Endothelial cell of umbilical vein (primary cell): ENCODE measurements at regions not wholly inside any gene's neighbourhood (a gene's known extent, or its start where the extent isn't known, plus 50 kb on each side); places are given as distances from the start of the nearest gene placed in this dataset.

Experiments
- BruUV-seq: library from RNA; stranded (reverse); fragments of 400-500 nt; replicated peaks from 2 replicates; lab custom pipeline; 2021; lab: Mats Ljungman, UMichigan
- CTCF ChIA-PET: fragments of 300-600, 350-600 bp; sonication (Branson Sonifier 250); formaldehyde crosslinking; loops from one replicate; lab custom pipeline; 2021; ENCODE audit warnings: antibody characterized with exemption, inconsistent platforms; lab: Charles Lee
- POLR2A ChIA-PET: fragments of 300-600, 350-600 bp; sonication (Branson Sonifier 250); formaldehyde crosslinking; loops from one replicate; lab custom pipeline; 2021; ENCODE audit warnings: antibody characterized with exemption, inconsistent platforms; lab: Charles Lee
- DNase-seq: peaks from one replicate; pipeline ENCODE4 v3.0.0-alpha.2; 2011; ENCODE audit warnings: low read depth, low spot score
- FAIRE-seq: peaks from 2 replicates; lab custom pipeline; 2011; peaks lifted over from hg19 to GRCh38; lab: Jason Lieb, UNC
- H2AFZ ChIP-seq: 2 replicates; pipeline ENCODE4 v1.6.0; 2012; ENCODE audit warnings: low read depth, low read length, control low read depth, inconsistent platforms
- H3K27ac ChIP-seq: 2 replicates; pipeline ENCODE4 v1.5.1; 2011; ENCODE audit warnings: low read depth, mild to moderate bottlenecking, control low read depth, low read length, moderate library complexity; ENCODE audit not compliant: insufficient read depth
- H3K27me3 ChIP-seq, 2 experiments: 2 replicates each; pipeline versions ENCODE4 v1.6.0 to v1.6.1; 2011; ENCODE audit warnings: low read length in 2 of 2, mixed read lengths in 1 of 2; ENCODE audit not compliant: control insufficient read depth in 2 of 2, insufficient read depth in 2 of 2
- H3K36me3 ChIP-seq, 2 experiments: 2 replicates in 1 of 2; 3 replicates in 1 of 2; pipeline ENCODE4 v1.5.1; 2011; ENCODE audit warnings: low read length in 2 of 2, mild to moderate bottlenecking in 1 of 2, moderate library complexity in 1 of 2; ENCODE audit not compliant: control insufficient read depth in 2 of 2, insufficient read depth in 2 of 2; ENCODE audit errors: extremely low read depth in 1 of 2
- H3K4me1 ChIP-seq: 3 replicates; pipeline ENCODE4 v1.5.1; 2011; ENCODE audit warnings: mild to moderate bottlenecking, low read length; ENCODE audit not compliant: control insufficient read depth, insufficient read depth; ENCODE audit errors: extremely low read depth
- H3K4me2 ChIP-seq: 2 replicates; pipeline ENCODE4 v1.6.1; 2011; ENCODE audit warnings: low read length, control low read depth, mixed read lengths; ENCODE audit not compliant: insufficient read depth
- H3K4me3 ChIP-seq, 3 experiments: fragments of 200-600 bp in 1 of 3; sonication (generic), shearing (Covaris generic) in 1 of 3; replicated peaks in 1 of 3; 2 replicates each; pipeline ENCODE4 v1.5.1; 2011 to 2016; ENCODE audit warnings: control low read depth in 3 of 3, low read length in 3 of 3, mild to moderate bottlenecking in 2 of 3, inconsistent platforms in 1 of 3, low read depth in 1 of 3, moderate library complexity in 1 of 3; ENCODE audit not compliant: insufficient read depth in 1 of 3
- H3K79me2 ChIP-seq: 2 replicates; pipeline ENCODE4 v1.6.0; 2012; ENCODE audit warnings: low read length, inconsistent platforms; ENCODE audit not compliant: control insufficient read depth, insufficient read depth
- H3K9ac ChIP-seq: replicated peaks from 2 replicates; pipeline ENCODE3; 2011; ENCODE audit warnings: low read length, control low read depth; ENCODE audit not compliant: insufficient read depth; ENCODE audit errors: extremely low read depth
- H3K9me1 ChIP-seq: replicated peaks from 3 replicates; pipeline ENCODE4 v1.6.0; 2011; ENCODE audit warnings: mild to moderate bottlenecking, low read length; ENCODE audit not compliant: control insufficient read depth, insufficient read depth; ENCODE audit errors: extremely low read depth
- H3K9me3 ChIP-seq: replicated peaks from 2 replicates; pipeline ENCODE4 v1.5.1; 2012; ENCODE audit warnings: low read length, inconsistent platforms; ENCODE audit not compliant: control insufficient read depth, insufficient read depth
- H4K20me1 ChIP-seq: replicated peaks from 2 replicates; pipeline ENCODE3; 2011; ENCODE audit warnings: mild to moderate bottlenecking, low read length; ENCODE audit not compliant: control insufficient read depth, insufficient read depth; ENCODE audit errors: extremely low read depth
- EZH2 ChIP-seq: IDR thresholded peaks from 2 replicates; pipeline ENCODE4 v1.6.1; 2012; ENCODE audit warnings: borderline replicate concordance, low read depth, mild to moderate bottlenecking, moderate library complexity, low read length, inconsistent platforms; ENCODE audit not compliant: severe bottlenecking
- dilution Hi-C: fragments of 300-500 bp; cut with MboI; formaldehyde crosslinking; loops from one replicate; pipeline ENCODE4 v1.15.0; 2019; ENCODE audit warnings: low sequenced_read_pairs; ENCODE audit not compliant: extremely low pct_ligation_motif_present
- intact Hi-C: fragments of 100-400 bp; cut with micrococcal nuclease; formaldehyde crosslinking; loops from one replicate; pipeline ENCODE4 v1.10.0; 2022
- TF ChIP-seq, protein P1 (sequence below), 2 donors: IDR thresholded peaks; 1 replicate in 1 of 2; 2 replicates in 1 of 2; pipeline ENCODE4 v1.5.1; 2011; ENCODE audit warnings: low read length in 2 of 2, mild to moderate bottlenecking in 2 of 2, moderate library complexity in 2 of 2, control low read depth in 1 of 2, inconsistent platforms in 1 of 2, low read depth in 1 of 2; ENCODE audit not compliant: insufficient read depth in 1 of 2; ENCODE audit errors: extremely low read depth in 1 of 2

DNA sequence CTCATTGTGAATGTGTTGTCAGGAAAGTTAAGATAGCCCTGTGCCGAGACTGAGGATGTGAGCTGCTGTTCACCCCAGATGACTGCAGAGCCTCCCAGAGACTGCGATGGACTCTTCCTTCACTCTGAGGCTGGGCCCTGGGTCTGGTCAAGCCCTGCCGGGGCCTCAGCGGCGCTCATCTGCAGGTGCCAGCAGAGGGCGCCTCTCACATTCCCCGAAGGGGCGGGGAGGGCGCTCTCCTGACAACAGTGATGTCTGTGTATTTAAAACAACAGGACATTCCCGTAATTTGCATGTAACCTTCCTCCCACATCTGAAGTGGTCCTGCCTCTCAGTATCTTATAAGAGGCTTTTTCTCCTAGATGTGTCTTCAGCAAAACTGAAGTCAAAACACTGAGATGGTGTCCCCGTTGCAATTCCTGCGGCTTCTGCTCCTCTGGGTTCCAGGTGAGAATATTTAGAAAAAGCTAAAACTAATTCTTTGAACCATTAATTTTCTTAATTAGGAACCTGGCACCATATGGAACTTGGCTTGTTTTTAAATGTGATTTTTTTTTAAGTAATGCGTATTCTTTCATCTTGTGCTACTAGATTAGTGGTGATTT is 1377.9 kb downstream of the RPIA start:
- H3K9ac ChIP-seq: no peak overlapping the region
- H3K27ac ChIP-seq: no peak overlapping the region
- H3K36me3 ChIP-seq: no peaks in the 10 kb centered on the region
- H3K9me1 ChIP-seq: no peaks in the 10 kb centered on the region
- DNase-seq: no peak
- no peaks in the 10 kb centered on the region for H4K20me1 ChIP-seq
- TF ChIP-seq, protein P1, sequence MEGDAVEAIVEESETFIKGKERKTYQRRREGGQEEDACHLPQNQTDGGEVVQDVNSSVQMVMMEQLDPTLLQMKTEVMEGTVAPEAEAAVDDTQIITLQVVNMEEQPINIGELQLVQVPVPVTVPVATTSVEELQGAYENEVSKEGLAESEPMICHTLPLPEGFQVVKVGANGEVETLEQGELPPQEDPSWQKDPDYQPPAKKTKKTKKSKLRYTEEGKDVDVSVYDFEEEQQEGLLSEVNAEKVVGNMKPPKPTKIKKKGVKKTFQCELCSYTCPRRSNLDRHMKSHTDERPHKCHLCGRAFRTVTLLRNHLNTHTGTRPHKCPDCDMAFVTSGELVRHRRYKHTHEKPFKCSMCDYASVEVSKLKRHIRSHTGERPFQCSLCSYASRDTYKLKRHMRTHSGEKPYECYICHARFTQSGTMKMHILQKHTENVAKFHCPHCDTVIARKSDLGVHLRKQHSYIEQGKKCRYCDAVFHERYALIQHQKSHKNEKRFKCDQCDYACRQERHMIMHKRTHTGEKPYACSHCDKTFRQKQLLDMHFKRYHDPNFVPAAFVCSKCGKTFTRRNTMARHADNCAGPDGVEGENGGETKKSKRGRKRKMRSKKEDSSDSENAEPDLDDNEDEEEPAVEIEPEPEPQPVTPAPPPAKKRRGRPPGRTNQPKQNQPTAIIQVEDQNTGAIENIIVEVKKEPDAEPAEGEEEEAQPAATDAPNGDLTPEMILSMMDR (IDR thresholded peaks at IDR 0.05; ENCODE audit: extremely low read depth in 1 of 2, insufficient read depth in 1 of 2, low read depth in 1 of 2, low read length in 2 of 2): peak; percentile 49 to 52
- no peak for TF ChIP-seq EZH2
- H3K9me3 ChIP-seq: peaks cover 3% of the 10 kb centered on the region
- no peaks in the 10 kb centered on the region for H3K4me1 ChIP-seq
- no peak overlapping the region for H2AFZ ChIP-seq
- BruUV-seq: no TSS peak
- ChIA-PET CTCF (no interaction called here), POLR2A (no interaction called here)
- dilution Hi-C loops: no loop called here
- no peak overlapping the region for H3K4me2 ChIP-seq
- no peaks in the 10 kb centered on the region for H3K79me2 ChIP-seq
- intact Hi-C loops: no loop called here
- no peak overlapping the region for H3K4me3 ChIP-seq
- no peak for FAIRE-seq
- no peaks in the 10 kb centered on the region for H3K27me3 ChIP-seq

DNA sequence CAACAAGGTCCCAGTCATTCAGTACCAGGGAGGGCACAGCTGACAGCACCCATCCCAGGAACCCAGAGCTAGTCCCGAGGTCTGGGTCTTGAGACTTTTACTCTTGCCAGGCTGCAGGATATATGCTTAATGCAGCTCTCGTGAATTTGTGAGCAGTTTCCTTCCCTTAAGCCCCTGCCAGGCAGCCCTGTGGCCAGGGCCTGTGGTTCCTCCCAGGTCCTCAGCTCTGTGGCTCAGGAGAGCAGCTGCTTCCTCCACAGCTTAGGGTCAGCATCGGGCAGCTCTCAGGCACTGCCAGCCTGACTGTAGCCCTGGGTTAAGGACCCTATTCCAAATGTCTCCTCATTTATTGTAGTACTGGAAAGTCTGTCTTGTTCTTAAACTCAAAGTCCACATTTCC is 1384.8 kb downstream of the RPIA start:
- POLR2A ChIA-PET: no interaction called here
- intact Hi-C loops (no loop called here), dilution Hi-C loops (no loop called here)
- no peaks in the 10 kb centered on the region for H3K9me3 ChIP-seq
- no peaks in the 10 kb centered on the region for H3K79me2 ChIP-seq
- no peaks in the 10 kb centered on the region for H3K4me1 ChIP-seq
- BruUV-seq: no TSS peak
- H3K36me3 ChIP-seq: no peaks in the 10 kb centered on the region
- H2AFZ ChIP-seq: no peak overlapping the region
- no peak overlapping the region for H3K9ac ChIP-seq
- H3K4me3 ChIP-seq: no peak overlapping the region
- no peaks in the 10 kb centered on the region for H3K27me3 ChIP-seq
- H3K4me2 ChIP-seq: no peak overlapping the region
- H3K9me1 ChIP-seq: no peaks in the 10 kb centered on the region
- FAIRE-seq (no peak), DNase-seq (no peak)
- CTCF ChIA-PET: no interaction called here
- TF ChIP-seq, protein P1 (IDR thresholded peaks at IDR 0.05; ENCODE audit: extremely low read depth in 1 of 2, insufficient read depth in 1 of 2, low read depth in 1 of 2, low read length in 2 of 2): no peak
- H3K27ac ChIP-seq: no peak overlapping the region
- H4K20me1 ChIP-seq: no peaks in the 10 kb centered on the region
